GM12872 (cell line): ENCODE measurements at regions not wholly inside any gene's neighbourhood (a gene's known extent, or its start where the extent isn't known, plus 50 kb on each side); places are given as distances from the start of the nearest gene placed in this dataset.

Experiments
- TF ChIP-seq, protein P1 (sequence below): IDR thresholded peaks from 3 replicates; pipeline ENCODE4 v1.5.1; 2011; ENCODE audit warnings: low read depth, mild to moderate bottlenecking, low read length, moderate library complexity; ENCODE audit not compliant: insufficient read depth

DNA sequence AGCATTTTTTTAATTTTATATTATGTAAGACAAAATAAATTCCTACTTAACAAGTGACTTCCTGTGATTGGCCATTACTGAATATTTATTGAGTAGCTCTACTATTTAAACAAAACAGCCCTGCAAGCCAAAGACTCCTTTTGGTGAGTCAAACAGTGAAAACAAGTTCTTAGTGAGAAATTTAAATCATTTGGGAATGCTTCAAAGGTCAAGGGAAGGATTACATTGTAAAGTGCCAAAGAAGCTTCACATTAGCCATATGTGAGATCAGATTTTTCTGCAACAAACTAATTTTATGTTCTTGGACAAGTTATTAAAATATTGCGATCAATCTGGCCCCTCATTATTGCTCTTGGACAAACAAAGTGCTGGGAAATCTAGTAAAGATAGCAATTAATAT, 795.4 kb upstream of the MGAT4C start:
- TF ChIP-seq, protein P1, sequence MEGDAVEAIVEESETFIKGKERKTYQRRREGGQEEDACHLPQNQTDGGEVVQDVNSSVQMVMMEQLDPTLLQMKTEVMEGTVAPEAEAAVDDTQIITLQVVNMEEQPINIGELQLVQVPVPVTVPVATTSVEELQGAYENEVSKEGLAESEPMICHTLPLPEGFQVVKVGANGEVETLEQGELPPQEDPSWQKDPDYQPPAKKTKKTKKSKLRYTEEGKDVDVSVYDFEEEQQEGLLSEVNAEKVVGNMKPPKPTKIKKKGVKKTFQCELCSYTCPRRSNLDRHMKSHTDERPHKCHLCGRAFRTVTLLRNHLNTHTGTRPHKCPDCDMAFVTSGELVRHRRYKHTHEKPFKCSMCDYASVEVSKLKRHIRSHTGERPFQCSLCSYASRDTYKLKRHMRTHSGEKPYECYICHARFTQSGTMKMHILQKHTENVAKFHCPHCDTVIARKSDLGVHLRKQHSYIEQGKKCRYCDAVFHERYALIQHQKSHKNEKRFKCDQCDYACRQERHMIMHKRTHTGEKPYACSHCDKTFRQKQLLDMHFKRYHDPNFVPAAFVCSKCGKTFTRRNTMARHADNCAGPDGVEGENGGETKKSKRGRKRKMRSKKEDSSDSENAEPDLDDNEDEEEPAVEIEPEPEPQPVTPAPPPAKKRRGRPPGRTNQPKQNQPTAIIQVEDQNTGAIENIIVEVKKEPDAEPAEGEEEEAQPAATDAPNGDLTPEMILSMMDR = no peak

DNA sequence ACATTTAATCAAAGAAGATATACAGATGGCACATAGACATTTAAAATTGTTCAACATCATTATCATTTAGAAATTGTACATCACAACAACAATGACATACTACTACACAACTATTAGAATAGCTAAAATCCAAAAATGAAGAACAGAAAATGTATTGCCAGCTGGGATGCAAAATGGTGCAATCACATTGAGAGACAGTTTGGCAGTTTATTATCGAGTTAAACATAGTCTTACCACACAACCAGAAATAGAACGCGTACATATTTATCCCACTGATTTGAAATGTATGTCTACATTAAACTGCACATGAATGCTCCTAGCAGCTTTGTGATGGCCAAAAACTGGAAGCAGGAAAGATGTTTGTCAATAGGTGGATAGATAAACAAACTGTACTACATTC, 791.5 kb upstream of the MGAT4C start:
- TF ChIP-seq, protein P1 = no peak

DNA sequence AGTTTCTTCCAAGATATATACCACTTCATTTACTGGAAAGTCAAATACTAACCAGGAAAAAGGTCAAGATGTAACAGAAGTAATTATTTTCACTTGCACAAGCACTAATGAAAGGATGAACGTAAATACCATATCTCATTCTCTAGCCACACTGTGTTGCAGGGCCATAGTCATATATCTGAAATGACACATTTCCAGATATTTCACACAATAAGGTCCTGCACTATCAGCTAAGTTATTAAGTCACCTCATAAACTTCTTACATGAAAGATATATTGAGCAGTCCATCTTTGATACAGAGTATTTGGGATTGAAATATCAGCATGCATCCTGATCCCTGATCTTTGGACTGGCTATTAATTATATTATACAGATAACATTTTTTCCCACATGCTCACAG, 783.3 kb upstream of the MGAT4C start:
- TF ChIP-seq, protein P1 = no peak

DNA sequence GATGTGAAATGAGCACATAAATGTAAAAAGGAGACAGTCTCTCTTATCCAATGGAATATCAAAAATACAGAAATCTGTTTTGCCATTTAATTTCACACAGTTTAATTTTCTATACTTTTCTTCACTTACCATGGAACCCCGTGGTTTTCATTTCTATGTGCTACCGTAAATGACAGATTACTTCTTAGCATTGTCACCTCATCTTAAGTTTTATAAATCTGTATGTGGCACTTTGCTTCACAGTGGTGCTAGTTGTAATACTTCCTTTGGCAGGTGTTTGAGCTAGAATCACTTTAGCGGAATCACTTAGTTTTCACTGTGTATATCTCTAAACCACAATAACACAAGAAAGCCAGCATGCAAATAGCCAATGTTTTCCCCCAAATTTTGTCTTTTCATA, 781.9 kb upstream of the MGAT4C start:
- TF ChIP-seq, protein P1 = no peak

DNA sequence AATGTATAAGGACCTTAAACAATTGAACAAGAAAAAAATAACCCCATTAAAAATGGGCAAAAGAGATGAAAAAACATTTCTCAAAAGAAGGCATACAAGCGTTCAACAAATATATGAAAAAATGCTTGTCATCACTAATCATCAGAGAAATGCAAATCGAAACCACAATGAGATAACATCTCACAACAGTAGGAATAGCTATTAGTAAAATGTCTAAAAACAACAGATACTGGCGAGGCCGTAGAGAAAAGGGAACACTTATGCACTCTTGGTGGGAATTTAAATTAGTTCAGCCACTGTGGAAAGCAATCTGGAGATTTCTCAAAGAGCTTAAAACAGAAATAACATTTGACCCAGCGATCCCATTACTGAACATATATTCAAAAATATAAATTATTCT, 769.8 kb upstream of the MGAT4C start:
- TF ChIP-seq, protein P1 = no peak

DNA sequence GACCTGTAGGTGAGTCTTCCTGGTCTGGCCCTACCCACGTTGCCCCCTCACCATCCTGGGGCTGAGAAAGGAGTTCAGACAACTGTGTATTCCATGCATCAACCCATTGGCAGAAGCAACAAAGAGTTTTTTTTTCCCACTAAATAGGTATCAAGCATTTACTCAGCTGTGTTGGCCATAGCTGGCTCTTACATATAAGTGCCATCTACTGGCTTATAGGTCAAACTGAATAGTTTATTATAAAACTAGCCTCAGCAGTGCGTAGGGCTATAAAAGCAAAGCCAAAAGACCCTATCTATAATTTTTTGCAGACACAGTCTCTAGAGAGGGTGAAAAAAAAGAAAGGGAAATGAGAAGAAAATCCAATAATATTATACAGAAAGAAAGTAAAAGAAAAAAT, 765.2 kb upstream of the MGAT4C start:
- TF ChIP-seq, protein P1 = no peak

DNA sequence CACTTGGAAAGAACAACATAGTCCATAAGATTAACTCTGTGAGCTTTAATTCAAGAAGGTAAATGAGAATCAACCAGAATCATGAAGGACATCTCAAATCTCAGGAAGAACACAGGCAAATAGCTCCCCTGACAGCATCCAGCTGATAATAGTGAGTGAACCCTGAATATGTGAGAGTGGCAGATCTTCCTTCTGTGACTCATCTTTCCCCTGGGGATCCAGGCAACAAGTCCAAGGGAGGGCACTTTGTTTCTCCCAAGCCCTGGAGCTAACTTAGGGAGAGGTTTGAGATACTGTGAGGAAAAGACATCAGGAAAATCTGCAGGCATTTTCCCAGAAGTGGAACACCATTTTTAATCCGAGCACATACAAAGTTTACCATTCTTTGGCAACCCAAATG, 763.9 kb upstream of the MGAT4C start:
- TF ChIP-seq, protein P1 = no peak

DNA sequence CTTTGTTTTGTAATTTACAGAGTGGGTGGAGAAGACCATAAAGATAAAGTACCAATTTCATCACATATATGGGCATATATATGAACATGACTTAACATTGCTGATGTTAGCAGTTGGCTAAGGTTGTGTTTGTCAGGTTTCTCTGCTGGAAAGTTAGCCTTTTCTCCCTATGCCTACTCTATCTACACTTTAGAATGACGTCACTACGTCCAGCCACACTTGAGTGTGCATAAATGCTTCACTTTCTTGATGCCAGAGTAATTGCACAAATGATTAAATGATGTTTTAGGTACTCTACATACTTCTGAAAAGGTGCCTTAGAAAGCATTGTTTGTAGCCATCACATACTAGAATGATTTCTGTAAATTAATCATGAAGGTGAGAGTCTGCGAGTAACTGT, 759.2 kb upstream of the MGAT4C start:
- TF ChIP-seq, protein P1 = no peak
